Upper lobe of right lung (tissue), 1 donor: ENCODE measurements at regions not wholly inside any gene's neighbourhood (a gene's known extent, or its start where the extent isn't known, plus 50 kb on each side); places are given as distances from the start of the nearest gene placed in this dataset.

Experiments
- ATAC-seq: fragments of 200-7000 bp; cut with Tn5 transposase; one replicate; pipeline ENCODE4 v1.9.1; 2020; ENCODE audit warnings: mild to moderate bottlenecking, moderate library complexity
- DNase-seq: peaks from one replicate; pipeline ENCODE4 v3.0.0-alpha.2; 2020
- H3K27ac ChIP-seq: fragments of 200-600 bp; one replicate; pipeline ENCODE4 v1.8.0; 2022
- H3K27me3 ChIP-seq: fragments of 200-600 bp; one replicate; pipeline ENCODE4 v1.8.0; 2022; ENCODE audit warnings: mild to moderate bottlenecking
- H3K36me3 ChIP-seq: fragments of 200-600 bp; one replicate; pipeline ENCODE4 v1.8.0; 2022
- H3K4me1 ChIP-seq: fragments of 200-600 bp; one replicate; pipeline ENCODE4 v1.8.0; 2022
- H3K4me3 ChIP-seq: fragments of 200-600 bp; one replicate; pipeline ENCODE4 v1.8.0; 2022; ENCODE audit warnings: mild to moderate bottlenecking
- H3K9me3 ChIP-seq: fragments of 200-600 bp; one replicate; pipeline ENCODE4 v1.8.0; 2022
- CTCF ChIP-seq: fragments of 200-600 bp; IDR thresholded peaks from one replicate; pipeline ENCODE4 v1.8.0; 2022; ENCODE audit warnings: antibody characterized with exemption
- intact Hi-C: fragments of 100-400 bp; cut with DNase I; formaldehyde crosslinking; loops from one replicate; pipeline ENCODE4 v1.11.0; 2022
- donor health status: DM: no; HTN: yes; CAD: no; lungs with severe emphysema.

- Histone ChIP-seq H3K27me3 (no peaks in the 10 kb centered on the region), H3K27ac (no peak overlapping the region), H3K4me3 (no peak overlapping the region), H3K36me3 (no peaks in the 10 kb centered on the region), H3K4me1 (no peaks in the 10 kb centered on the region), H3K9me3 (no peaks in the 10 kb centered on the region)
- DNase-seq (no peak), ATAC-seq (no peak)
- intact Hi-C loops: no loop called here
- TF ChIP-seq CTCF: no peak
Observed at GRCh38 chrX:42450228-42450627, 327.7 kb downstream of the PPP1R2C start.

- Histone ChIP-seq H3K27me3 (no peaks in the 10 kb centered on the region), H3K9me3 (no peaks in the 10 kb centered on the region), H3K36me3 (no peaks in the 10 kb centered on the region), H3K4me1 (no peaks in the 10 kb centered on the region), H3K27ac (no peak overlapping the region), H3K4me3 (no peak overlapping the region)
- ATAC-seq: no peak
- no peak for TF ChIP-seq CTCF
- no peak for DNase-seq
- intact Hi-C loops: no loop called here
Observed at GRCh38 chrX:42443267-42443666, 334.7 kb downstream of the PPP1R2C start.

- Histone ChIP-seq H3K9me3 (no peaks in the 10 kb centered on the region), H3K4me3 (no peak overlapping the region), H3K4me1 (no peaks in the 10 kb centered on the region), H3K27me3 (no peaks in the 10 kb centered on the region), H3K27ac (no peak overlapping the region), H3K36me3 (no peaks in the 10 kb centered on the region)
- no peak for TF ChIP-seq CTCF
- intact Hi-C loops: no loop called here
- DNase-seq (no peak), ATAC-seq (no peak)
Observed at GRCh38 chrX:42442745-42443144, 335.2 kb downstream of the PPP1R2C start.

GRCh38 chrX:42437211-42437610 is 340.8 kb downstream of the PPP1R2C start:
- intact Hi-C loops: no loop called here
- Histone ChIP-seq H3K9me3 (no peaks in the 10 kb centered on the region), H3K36me3 (no peaks in the 10 kb centered on the region), H3K27ac (no peak overlapping the region), H3K27me3 (no peaks in the 10 kb centered on the region), H3K4me3 (no peak overlapping the region), H3K4me1 (no peaks in the 10 kb centered on the region)
- ATAC-seq: no peak
- no peak for DNase-seq
- no peak for TF ChIP-seq CTCF

- Histone ChIP-seq H3K4me3 (no peak overlapping the region), H3K27me3 (no peaks in the 10 kb centered on the region), H3K4me1 (no peaks in the 10 kb centered on the region), H3K9me3 (no peaks in the 10 kb centered on the region), H3K36me3 (no peaks in the 10 kb centered on the region), H3K27ac (no peak overlapping the region)
- TF ChIP-seq CTCF: no peak
- DNase-seq (no peak), ATAC-seq (no peak)
- intact Hi-C loops: no loop called here
Observed at GRCh38 chrX:42434458-42435166, 343.4 kb downstream of the PPP1R2C start.

- TF ChIP-seq CTCF: no peak
- H3K4me3 ChIP-seq: no peak overlapping the region
- no peaks in the 10 kb centered on the region for H3K36me3 ChIP-seq
- H3K27me3 ChIP-seq: no peaks in the 10 kb centered on the region
- intact Hi-C loops: no loop called here
- H3K9me3 ChIP-seq: no peaks in the 10 kb centered on the region
- H3K4me1 ChIP-seq: no peaks in the 10 kb centered on the region
- H3K27ac ChIP-seq: no peak overlapping the region
- no peak for ATAC-seq
- no peak for DNase-seq
Observed at GRCh38 chrX:42432552-42432951, 345.4 kb downstream of the PPP1R2C start.
